Umbilical cord (tissue), 1 donor: ENCODE measurements at regions not wholly inside any gene's neighbourhood (a gene's known extent, or its start where the extent isn't known, plus 50 kb on each side); places are given as distances from the start of the nearest gene placed in this dataset.
A peak's percentile ranks its signal among the peaks of the same experiment; 100 is the strongest.

Experiments used
- DNase-seq: peaks from one replicate; pipeline ENCODE4 v3.0.0-alpha.2; 2015; ENCODE audit warnings: low spot score

GRCh38 chr14:38522724-38523123 lies 266.8 kb upstream of the CLEC14A start:
- no peak for DNase-seq

GRCh38 chr14:38521591-38521990 lies 265.7 kb upstream of the CLEC14A start:
- DNase-seq, result no peak

GRCh38 chr14:38517426-38517825 lies 261.5 kb upstream of the CLEC14A start:
- DNase-seq, result no peak

- no peak for DNase-seq
Measured at GRCh38 chr14:38512236-38512635, 256.3 kb upstream of the CLEC14A start.

- DNase-seq, result no peak
Measured at GRCh38 chr14:38507299-38507698, 251.4 kb upstream of the CLEC14A start.

GRCh38 chr14:38505973-38506249 lies 250.0 kb upstream of the CLEC14A start:
- DNase-seq, result peak; percentile 5

GRCh38 chr14:38505221-38505972 lies 249.5 kb upstream of the CLEC14A start:
- DNase-seq, result no peak

GRCh38 chr14:38504175-38504574 lies 248.3 kb upstream of the CLEC14A start:
- DNase-seq, result no peak

GRCh38 chr14:38502239-38502638 lies 246.3 kb upstream of the CLEC14A start:
- no peak for DNase-seq

GRCh38 chr14:38500125-38500524 lies 244.2 kb upstream of the CLEC14A start:
- DNase-seq, result no peak

- no peak for DNase-seq
Measured at GRCh38 chr14:38496092-38496491, 240.2 kb upstream of the CLEC14A start.

GRCh38 chr14:38490273-38490672 lies 234.4 kb upstream of the CLEC14A start:
- no peak for DNase-seq

GRCh38 chr14:38485026-38485425 lies 229.1 kb upstream of the CLEC14A start:
- DNase-seq, result no peak

- DNase-seq, result no peak
Measured at GRCh38 chr14:38481952-38482678, 226.2 kb upstream of the CLEC14A start.

- peak; percentile 1 for DNase-seq
Measured at GRCh38 chr14:38469156-38469555, 213.3 kb upstream of the CLEC14A start.

- peak; percentile 46 for DNase-seq
Measured at GRCh38 chr14:38442208-38442607, 186.3 kb upstream of the CLEC14A start.

GRCh38 chr14:38432186-38432585 lies 176.3 kb upstream of the CLEC14A start:
- no peak for DNase-seq

GRCh38 chr14:38431156-38431555 lies 175.3 kb upstream of the CLEC14A start:
- DNase-seq, result no peak

GRCh38 chr14:38430522-38430921 lies 174.6 kb upstream of the CLEC14A start:
- no peak for DNase-seq

GRCh38 chr14:38425324-38425976 lies 169.6 kb upstream of the CLEC14A start:
- DNase-seq, result no peak

GRCh38 chr14:38420048-38420447 lies 164.2 kb upstream of the CLEC14A start:
- DNase-seq, result no peak

- no peak for DNase-seq
Measured at GRCh38 chr14:38419579-38419978, 163.7 kb upstream of the CLEC14A start.

- DNase-seq, result no peak
Measured at GRCh38 chr14:38412654-38413053, 156.8 kb upstream of the CLEC14A start.
